Gastrocnemius medialis (tissue), 4 donors: ENCODE measurements at regions not wholly inside any gene's neighbourhood (a gene's known extent, or its start where the extent isn't known, plus 50 kb on each side); places are given as distances from the start of the nearest gene placed in this dataset.

Source experiments
- POLR2A ChIP-seq, 2 donors: fragments of 450-650 bp; IDR thresholded peaks; one replicate each; pipeline ENCODE4 v1.6.1; 2017; ENCODE audit warnings: antibody characterized with exemption in 2 of 2, mild to moderate bottlenecking in 2 of 2, moderate library complexity in 2 of 2
- TF ChIP-seq, protein P1 (sequence below), 5 experiments: fragments of 450-650 bp in 3 of 5; fragments of 200-600 bp in 2 of 5; sonication (generic) in 2 of 5; IDR thresholded peaks in 4 of 5; conservative IDR thresholded peaks in 1 of 5; 1 replicate in 4 of 5; 2 replicates in 1 of 5; pipeline ENCODE4 v1.5.1; 2016 to 2019; ENCODE audit warnings: antibody characterized with exemption in 5 of 5, mild to moderate bottlenecking in 3 of 5, moderate library complexity in 3 of 5

GRCh38 chr14:98477935-98478334 is 794.1 kb downstream of the BCL11B start:
- TF ChIP-seq POLR2A (IDR thresholded peaks at IDR 0.05) = no peak
- TF ChIP-seq, protein P1, sequence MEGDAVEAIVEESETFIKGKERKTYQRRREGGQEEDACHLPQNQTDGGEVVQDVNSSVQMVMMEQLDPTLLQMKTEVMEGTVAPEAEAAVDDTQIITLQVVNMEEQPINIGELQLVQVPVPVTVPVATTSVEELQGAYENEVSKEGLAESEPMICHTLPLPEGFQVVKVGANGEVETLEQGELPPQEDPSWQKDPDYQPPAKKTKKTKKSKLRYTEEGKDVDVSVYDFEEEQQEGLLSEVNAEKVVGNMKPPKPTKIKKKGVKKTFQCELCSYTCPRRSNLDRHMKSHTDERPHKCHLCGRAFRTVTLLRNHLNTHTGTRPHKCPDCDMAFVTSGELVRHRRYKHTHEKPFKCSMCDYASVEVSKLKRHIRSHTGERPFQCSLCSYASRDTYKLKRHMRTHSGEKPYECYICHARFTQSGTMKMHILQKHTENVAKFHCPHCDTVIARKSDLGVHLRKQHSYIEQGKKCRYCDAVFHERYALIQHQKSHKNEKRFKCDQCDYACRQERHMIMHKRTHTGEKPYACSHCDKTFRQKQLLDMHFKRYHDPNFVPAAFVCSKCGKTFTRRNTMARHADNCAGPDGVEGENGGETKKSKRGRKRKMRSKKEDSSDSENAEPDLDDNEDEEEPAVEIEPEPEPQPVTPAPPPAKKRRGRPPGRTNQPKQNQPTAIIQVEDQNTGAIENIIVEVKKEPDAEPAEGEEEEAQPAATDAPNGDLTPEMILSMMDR (IDR thresholded peaks at IDR 0.05 in 4 of 5, conservative IDR thresholded peaks at IDR 0.05 in 1 of 5) = no peak
